Activated CD4-positive, alpha-beta memory T cell treated with anti-CD3 and anti-CD28 coated beads for 36 hours (primary cell): ENCODE measurements at regions not wholly inside any gene's neighbourhood (a gene's known extent, or its start where the extent isn't known, plus 50 kb on each side); places are given as distances from the start of the nearest gene placed in this dataset.

Source experiments
- CTCF ChIA-PET: fragments of 350-600 bp; sonication (Branson Sonifier 250); formaldehyde crosslinking; loops from one replicate; lab custom pipeline; 2021; ENCODE audit warnings: antibody characterized with exemption, inconsistent platforms; lab: Charles Lee
- POLR2A ChIA-PET: fragments of 350-600 bp; sonication (Branson Sonifier 250); formaldehyde crosslinking; loops from one replicate; lab custom pipeline; 2021; ENCODE audit warnings: antibody characterized with exemption; lab: Charles Lee
- DNase-seq: peaks from one replicate; pipeline ENCODE4 v3.0.0-alpha.2; 2020
- H3K27ac Mint-ChIP-seq: one replicate; pipeline ENCODE4 v1.8.0; 2021; ENCODE audit warnings: mixed read lengths
- H3K27me3 Mint-ChIP-seq: one replicate; pipeline ENCODE4 v1.8.0; 2021; ENCODE audit warnings: mixed read lengths
- H3K36me3 Mint-ChIP-seq: one replicate; pipeline ENCODE4 v1.8.0; 2021; ENCODE audit warnings: mixed read lengths
- H3K4me1 Mint-ChIP-seq: one replicate; pipeline ENCODE4 v1.8.0; 2021; ENCODE audit warnings: low read depth, mixed read lengths
- H3K4me3 Mint-ChIP-seq: one replicate; pipeline ENCODE4 v1.8.0; 2021; ENCODE audit warnings: mild to moderate bottlenecking, mixed read lengths
- H3K9me3 Mint-ChIP-seq: one replicate; pipeline ENCODE4 v1.8.0; 2021; ENCODE audit warnings: mixed read lengths
- intact Hi-C: fragments of 100-400 bp; cut with micrococcal nuclease; formaldehyde crosslinking; loops from one replicate; pipeline ENCODE4 v1.15.1; 2023

- CTCF ChIA-PET = no interaction called here
- Mint-ChIP-seq H3K27ac (no peak overlapping the region), H3K27me3 (peaks cover 5% of the 10 kb centered on the region), H3K9me3 (peaks cover 25% of the 10 kb centered on the region), H3K4me3 (no peak overlapping the region), H3K4me1 (no peaks in the 10 kb centered on the region), H3K36me3 (no peaks in the 10 kb centered on the region)
- no peak for DNase-seq
- intact Hi-C loops = no loop called here
- POLR2A ChIA-PET = no interaction called here
Observed at GRCh38 chr2:120454654-120455385, 108.9 kb downstream of the INHBB start.

- no peak overlapping the region for H3K4me3 Mint-ChIP-seq
- CTCF ChIA-PET = no interaction called here
- POLR2A ChIA-PET = no interaction called here
- peaks cover 5% of the 10 kb centered on the region for H3K27me3 Mint-ChIP-seq
- no peak for DNase-seq
- peaks cover 25% of the 10 kb centered on the region for H3K9me3 Mint-ChIP-seq
- intact Hi-C loops = no loop called here
- no peak overlapping the region for H3K27ac Mint-ChIP-seq
- H3K4me1 Mint-ChIP-seq = no peaks in the 10 kb centered on the region
- no peaks in the 10 kb centered on the region for H3K36me3 Mint-ChIP-seq
Observed at GRCh38 chr2:120455390-120455789, 109.5 kb downstream of the INHBB start.

- DNase-seq = no peak
- no peak overlapping the region for H3K4me3 Mint-ChIP-seq
- H3K27me3 Mint-ChIP-seq = peaks cover 3% of the 10 kb centered on the region
- CTCF ChIA-PET = no interaction called here
- H3K9me3 Mint-ChIP-seq = peaks cover 25% of the 10 kb centered on the region
- no peaks in the 10 kb centered on the region for H3K4me1 Mint-ChIP-seq
- H3K27ac Mint-ChIP-seq = no peak overlapping the region
- POLR2A ChIA-PET = no interaction called here
- intact Hi-C loops = no loop called here
- no peaks in the 10 kb centered on the region for H3K36me3 Mint-ChIP-seq
Observed at GRCh38 chr2:120456867-120457266, 110.9 kb downstream of the INHBB start.

DNA sequence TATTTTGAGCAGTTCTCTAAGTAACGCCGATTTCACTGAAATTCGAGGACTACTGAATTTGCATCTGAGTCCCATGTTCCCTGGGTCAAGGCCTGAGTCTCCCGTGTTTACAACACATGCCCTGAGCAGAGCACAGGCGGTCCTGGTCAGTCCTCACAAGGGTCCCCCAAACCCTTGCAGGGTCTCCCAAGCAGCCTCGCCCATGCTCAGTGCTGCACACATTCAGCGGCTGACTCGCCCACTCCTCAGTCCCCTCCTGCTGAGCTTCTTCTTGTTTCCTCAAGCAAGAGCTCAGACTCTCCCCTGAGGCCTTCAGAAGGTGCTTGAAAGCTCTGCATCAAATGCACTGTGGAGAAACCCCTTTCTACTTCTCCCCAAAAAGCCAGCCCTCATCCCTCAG is 114.6 kb downstream of the INHBB start:
- peaks cover 25% of the 10 kb centered on the region for H3K9me3 Mint-ChIP-seq
- ChIA-PET CTCF (no interaction called here), POLR2A (no interaction called here)
- no peak for DNase-seq
- peaks cover 2% of the 10 kb centered on the region for H3K27me3 Mint-ChIP-seq
- intact Hi-C loops = no loop called here
- H3K4me1 Mint-ChIP-seq = no peaks in the 10 kb centered on the region
- no peak overlapping the region for H3K27ac Mint-ChIP-seq
- H3K36me3 Mint-ChIP-seq = no peaks in the 10 kb centered on the region
- H3K4me3 Mint-ChIP-seq = no peak overlapping the region

DNA sequence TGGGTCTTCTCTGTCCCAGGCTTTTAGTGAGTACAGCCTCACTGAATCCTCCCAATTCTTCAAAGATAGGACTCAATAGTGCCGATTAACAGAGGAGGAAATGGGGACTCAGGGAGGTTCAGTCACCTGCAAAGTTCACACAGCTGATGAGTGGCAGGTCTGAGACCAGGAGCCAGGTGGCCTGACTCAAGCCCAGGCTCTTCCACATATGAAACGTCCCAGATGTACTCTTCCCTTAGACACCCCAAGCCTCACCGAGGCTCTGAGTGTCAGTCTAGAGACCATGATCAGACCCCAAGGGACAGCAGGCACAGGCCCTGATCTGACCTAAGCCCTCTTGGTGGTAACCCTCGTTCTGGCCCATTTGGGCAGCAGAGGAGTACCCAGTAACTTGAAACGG is 115.2 kb downstream of the INHBB start:
- intact Hi-C loops = no loop called here
- no peak for DNase-seq
- Mint-ChIP-seq H3K36me3 (no peaks in the 10 kb centered on the region), H3K27ac (no peak overlapping the region), H3K4me1 (no peaks in the 10 kb centered on the region), H3K9me3 (peaks cover 25% of the 10 kb centered on the region), H3K4me3 (no peak overlapping the region), H3K27me3 (peaks cover 2% of the 10 kb centered on the region)
- ChIA-PET CTCF (no interaction called here), POLR2A (no interaction called here)

DNA sequence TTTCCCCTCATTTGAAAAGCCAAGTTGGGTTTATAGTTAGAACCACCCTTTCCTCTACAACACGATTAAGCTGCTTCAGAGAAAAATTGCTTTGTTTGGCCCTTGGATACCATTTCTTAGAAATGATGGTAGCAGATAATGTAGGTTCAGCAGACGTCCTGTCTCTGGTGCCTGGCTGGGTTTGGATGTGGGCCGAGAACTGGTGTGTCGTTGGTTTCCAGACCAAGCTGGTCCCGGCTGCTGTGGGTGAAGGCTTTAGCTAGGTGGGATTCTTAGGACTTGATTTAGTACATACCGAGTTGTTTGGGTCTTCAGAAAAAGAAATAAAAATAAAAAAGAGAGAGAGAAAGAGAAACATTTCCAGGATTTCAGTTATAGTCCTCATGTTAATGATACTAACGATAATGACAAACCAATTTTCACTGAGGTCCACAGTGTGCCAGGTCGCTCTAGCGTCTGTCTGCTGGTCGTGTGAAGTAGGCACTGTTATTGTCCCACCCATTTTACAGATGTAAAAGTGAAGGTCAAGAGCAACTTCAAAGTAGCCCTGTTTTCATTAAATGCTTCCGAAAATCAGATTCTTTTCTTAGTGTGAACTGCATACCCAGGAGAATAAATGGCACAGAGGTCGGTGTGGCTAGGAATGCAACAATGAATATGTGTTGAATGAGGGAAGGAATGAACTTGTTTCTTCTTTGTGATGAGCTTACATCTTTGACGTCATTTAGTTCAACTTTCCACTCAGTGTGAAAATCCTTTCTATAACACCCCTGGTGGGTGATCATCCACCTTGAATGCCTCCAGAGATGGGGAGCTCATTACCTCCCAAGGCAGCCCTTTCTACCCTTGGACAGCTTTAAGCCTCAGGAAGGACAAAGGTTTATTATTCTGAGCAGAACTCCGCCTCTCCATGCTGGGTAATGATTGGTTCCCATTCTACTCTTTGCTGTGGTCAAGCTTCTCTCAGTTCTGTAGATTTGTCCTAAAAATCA is 115.9 kb downstream of the INHBB start:
- Mint-ChIP-seq H3K4me3 (no peak overlapping the region), H3K36me3 (no peaks in the 10 kb centered on the region), H3K27me3 (peaks cover 2% of the 10 kb centered on the region), H3K4me1 (no peaks in the 10 kb centered on the region), H3K9me3 (peaks cover 25% of the 10 kb centered on the region), H3K27ac (no peak overlapping the region)
- intact Hi-C loops = no loop called here
- ChIA-PET POLR2A (no interaction called here), CTCF (no interaction called here)
- DNase-seq = no peak

DNA sequence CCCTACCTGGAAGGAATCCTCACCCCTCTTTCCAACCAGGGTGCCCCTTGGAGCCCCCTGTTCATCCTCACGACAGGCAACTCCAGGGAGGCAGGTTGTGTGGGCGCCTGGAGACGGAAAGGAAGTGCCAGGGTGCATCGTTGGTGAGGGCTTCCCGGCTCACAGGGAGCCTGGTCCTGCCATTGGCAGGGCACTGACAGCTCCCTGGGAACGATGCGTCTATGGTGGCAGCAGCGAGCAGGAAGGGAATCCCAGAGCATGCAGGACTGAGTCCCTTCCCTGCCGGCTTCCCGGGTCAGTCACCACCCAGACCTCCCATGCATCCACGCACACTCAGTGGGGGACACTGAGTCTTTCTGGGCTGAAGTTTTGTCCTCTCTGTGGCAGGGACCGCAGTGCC is 117.6 kb downstream of the INHBB start:
- no peak overlapping the region for H3K4me3 Mint-ChIP-seq
- H3K27ac Mint-ChIP-seq = no peak overlapping the region
- POLR2A ChIA-PET = no interaction called here
- H3K9me3 Mint-ChIP-seq = peaks cover 8% of the 10 kb centered on the region
- CTCF ChIA-PET = no interaction called here
- no peaks in the 10 kb centered on the region for H3K4me1 Mint-ChIP-seq
- no peak for DNase-seq
- H3K27me3 Mint-ChIP-seq = peaks cover 3% of the 10 kb centered on the region
- no peaks in the 10 kb centered on the region for H3K36me3 Mint-ChIP-seq
- intact Hi-C loops = no loop called here

DNA sequence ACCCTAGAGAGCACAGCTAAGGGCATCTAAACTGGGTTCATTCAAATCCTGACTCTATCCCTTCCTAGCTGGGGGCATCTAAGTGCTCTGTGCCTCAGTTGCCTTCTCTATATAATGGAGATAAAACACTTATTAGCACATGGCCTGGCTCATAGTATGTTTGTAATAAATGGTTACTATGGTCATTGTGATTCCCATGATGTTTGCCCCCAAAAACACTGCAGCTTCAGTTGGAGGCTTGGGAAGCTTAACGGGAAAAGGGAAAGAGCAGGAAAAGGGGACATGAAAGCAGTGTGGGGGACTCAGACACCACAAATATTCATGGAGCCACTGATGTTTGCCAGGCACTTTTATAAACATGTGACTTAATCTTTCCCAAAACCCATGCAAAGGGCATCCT is 118.1 kb downstream of the INHBB start:
- no peak overlapping the region for H3K4me3 Mint-ChIP-seq
- peaks cover 5% of the 10 kb centered on the region for H3K9me3 Mint-ChIP-seq
- no peaks in the 10 kb centered on the region for H3K36me3 Mint-ChIP-seq
- POLR2A ChIA-PET = no interaction called here
- CTCF ChIA-PET = no interaction called here
- no peak for DNase-seq
- intact Hi-C loops = no loop called here
- H3K27ac Mint-ChIP-seq = no peak overlapping the region
- H3K27me3 Mint-ChIP-seq = peaks cover 3% of the 10 kb centered on the region
- H3K4me1 Mint-ChIP-seq = no peaks in the 10 kb centered on the region

GRCh38 chr2:120464448-120464931 is 118.6 kb downstream of the INHBB start:
- DNase-seq = no peak
- Mint-ChIP-seq H3K27ac (no peak overlapping the region), H3K4me1 (no peaks in the 10 kb centered on the region), H3K36me3 (no peaks in the 10 kb centered on the region), H3K4me3 (no peak overlapping the region), H3K27me3 (peaks cover 3% of the 10 kb centered on the region), H3K9me3 (no peaks in the 10 kb centered on the region)
- intact Hi-C loops = no loop called here
- ChIA-PET POLR2A (no interaction called here), CTCF (no interaction called here)

GRCh38 chr2:120465012-120465700 is 119.2 kb downstream of the INHBB start:
- CTCF ChIA-PET = no interaction called here
- H3K27me3 Mint-ChIP-seq = peaks cover 3% of the 10 kb centered on the region
- intact Hi-C loops = no loop called here
- H3K27ac Mint-ChIP-seq = no peak overlapping the region
- DNase-seq = no peak
- H3K9me3 Mint-ChIP-seq = no peaks in the 10 kb centered on the region
- H3K36me3 Mint-ChIP-seq = no peaks in the 10 kb centered on the region
- POLR2A ChIA-PET = no interaction called here
- no peaks in the 10 kb centered on the region for H3K4me1 Mint-ChIP-seq
- H3K4me3 Mint-ChIP-seq = no peak overlapping the region

GRCh38 chr2:120465701-120465988 is 119.7 kb downstream of the INHBB start:
- no peaks in the 10 kb centered on the region for H3K9me3 Mint-ChIP-seq
- H3K36me3 Mint-ChIP-seq = no peaks in the 10 kb centered on the region
- DNase-seq = no peak
- H3K4me3 Mint-ChIP-seq = no peak overlapping the region
- CTCF ChIA-PET = no interaction called here
- intact Hi-C loops = no loop called here
- H3K27me3 Mint-ChIP-seq = peaks cover 3% of the 10 kb centered on the region
- POLR2A ChIA-PET = no interaction called here
- no peak overlapping the region for H3K27ac Mint-ChIP-seq
- H3K4me1 Mint-ChIP-seq = no peaks in the 10 kb centered on the region

- ChIA-PET CTCF (no interaction called here), POLR2A (no interaction called here)
- Mint-ChIP-seq H3K9me3 (no peaks in the 10 kb centered on the region), H3K36me3 (no peaks in the 10 kb centered on the region), H3K27ac (no peak overlapping the region), H3K27me3 (peaks cover 3% of the 10 kb centered on the region), H3K4me3 (no peak overlapping the region), H3K4me1 (no peaks in the 10 kb centered on the region)
- no peak for DNase-seq
- intact Hi-C loops = no loop called here
Observed at GRCh38 chr2:120465989-120466703, 120.2 kb downstream of the INHBB start.
